COLO668 (cell line): ENCODE measurements at regions not wholly inside any gene's neighbourhood (a gene's known extent, or its start where the extent isn't known, plus 50 kb on each side); places are given as distances from the start of the nearest gene placed in this dataset.
"Not testable (repeated sequence)": the region's sequence is repeated elsewhere in the genome, so short reads cannot be mapped to it uniquely, and the experiment has no call there.

ENCODE experiments used
- DNase-seq: peaks from one replicate; lab custom pipeline; 2025; ENCODE audit not compliant: unreplicated experiment; lab: John Stamatoyannopoulos, UW

- DNase-seq = no peak
These were observed 226.4 kb upstream of the ZNF217 start for GRCh38 chr20:53819973-53820451.

- DNase-seq = no peak
These were observed 225.0 kb upstream of the ZNF217 start for GRCh38 chr20:53818457-53819177.

GRCh38 chr20:53817513-53817912 lies 223.9 kb upstream of the ZNF217 start:
- DNase-seq = not testable (repeated sequence)

- DNase-seq = no peak
These were observed 223.3 kb upstream of the ZNF217 start for GRCh38 chr20:53816872-53817398.

- DNase-seq = no peak
These were observed 221.9 kb upstream of the ZNF217 start for GRCh38 chr20:53815509-53815908.

GRCh38 chr20:53814060-53814459 lies 220.4 kb upstream of the ZNF217 start:
- no peak for DNase-seq

- no peak for DNase-seq
These were observed 220.0 kb upstream of the ZNF217 start for GRCh38 chr20:53813636-53814035.

- DNase-seq = no peak
These were observed 217.9 kb upstream of the ZNF217 start for GRCh38 chr20:53811577-53811976.

- DNase-seq = no peak
These were observed 217.2 kb upstream of the ZNF217 start for GRCh38 chr20:53810661-53811355.

GRCh38 chr20:53809728-53810365 lies 216.2 kb upstream of the ZNF217 start:
- no peak for DNase-seq

- DNase-seq = no peak
These were observed 215.6 kb upstream of the ZNF217 start for GRCh38 chr20:53809217-53809616.

GRCh38 chr20:53808733-53809132 lies 215.1 kb upstream of the ZNF217 start:
- no peak for DNase-seq

- not testable (repeated sequence) for DNase-seq
These were observed 214.7 kb upstream of the ZNF217 start for GRCh38 chr20:53808302-53808701.

- no peak for DNase-seq
These were observed 213.2 kb upstream of the ZNF217 start for GRCh38 chr20:53806683-53807401.

- no peak for DNase-seq
These were observed 212.3 kb upstream of the ZNF217 start for GRCh38 chr20:53805895-53806384.

- no peak for DNase-seq
These were observed 211.6 kb upstream of the ZNF217 start for GRCh38 chr20:53804920-53805894.

- not testable (repeated sequence) for DNase-seq
These were observed 210.7 kb upstream of the ZNF217 start for GRCh38 chr20:53804308-53804707.

GRCh38 chr20:53803492-53804155 lies 210.0 kb upstream of the ZNF217 start:
- DNase-seq = no peak
